ENCODE measurements at regions not wholly inside any gene's neighbourhood (a gene's known extent, or its start where the extent isn't known, plus 50 kb on each side); places are given as distances from the start of the nearest gene placed in this dataset.

DNA sequence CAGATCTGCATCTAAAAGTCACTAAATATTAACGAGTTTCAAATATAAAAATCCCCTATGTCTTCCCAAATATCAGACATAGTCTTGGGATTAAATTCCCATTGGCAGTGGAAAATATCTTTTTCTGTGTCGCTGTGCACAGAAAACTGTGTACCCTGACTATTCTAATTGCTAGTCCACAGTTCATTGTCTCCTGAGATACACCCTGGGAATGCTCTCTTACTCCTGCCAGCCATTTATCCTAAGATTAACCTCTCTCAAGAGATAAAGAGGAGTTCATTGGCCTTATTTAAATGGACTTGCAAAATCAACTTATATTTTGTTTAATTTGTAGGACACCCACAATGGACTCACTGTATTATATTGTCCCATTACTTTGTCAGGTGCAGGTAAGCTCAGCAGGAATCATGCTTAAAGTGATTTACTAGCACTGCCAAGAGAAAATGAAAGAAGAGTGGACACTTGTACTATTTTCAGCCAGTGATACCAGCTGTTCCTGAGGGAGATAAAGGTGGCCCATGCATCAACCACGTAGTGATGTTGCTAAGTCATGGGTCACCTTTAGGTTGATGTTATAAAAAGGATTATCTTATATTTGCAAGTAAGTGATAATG is 553.8 kb downstream of the PIK3C3 start:
- Histone ChIP-seq H3K9me3 (ENCODE audit: control insufficient read depth, low read depth, low read length) (no peaks in the 10 kb centered on the region), H3K36me3 (ENCODE audit: control insufficient read depth in 2 of 2, extremely low read depth in 1 of 2, insufficient read depth in 2 of 2, low read length in 2 of 2) (no peaks in the 10 kb centered on the region), H2AFZ (ENCODE audit: control insufficient read depth, low read length) (no peak overlapping the region), H3K4me1 (ENCODE audit: control insufficient read depth, extremely low read depth, insufficient read depth, low read length) (no peaks in the 10 kb centered on the region), H4K20me1 (ENCODE audit: control insufficient read depth, extremely low read depth, insufficient read depth, low read length) (no peaks in the 10 kb centered on the region), H3K27ac (ENCODE audit: control insufficient read depth, insufficient read depth, low read length) (no peak overlapping the region), H3K79me2 (ENCODE audit: control insufficient read depth, insufficient read depth, low read length) (no peaks in the 10 kb centered on the region), H3K4me2 (ENCODE audit: control insufficient read depth, extremely low read depth, insufficient read depth, low read depth, low read length) (no peak overlapping the region), H3K9me1 (ENCODE audit: control insufficient read depth, extremely low read depth, insufficient read depth, low read length) (no peaks in the 10 kb centered on the region), H3K27me3 (ENCODE audit: control insufficient read depth, extremely low read depth, insufficient read depth, low read length) (no peaks in the 10 kb centered on the region), H3K9ac (ENCODE audit: control insufficient read depth, extremely low read depth, insufficient read depth, low read length) (no peak overlapping the region), H3K4me3 (ENCODE audit: control insufficient read depth in 2 of 3, extremely low read depth in 1 of 3, insufficient read depth in 2 of 3, low read depth in 1 of 3, low read length in 3 of 3) (no peak overlapping the region)
- TF ChIP-seq, protein P1, sequence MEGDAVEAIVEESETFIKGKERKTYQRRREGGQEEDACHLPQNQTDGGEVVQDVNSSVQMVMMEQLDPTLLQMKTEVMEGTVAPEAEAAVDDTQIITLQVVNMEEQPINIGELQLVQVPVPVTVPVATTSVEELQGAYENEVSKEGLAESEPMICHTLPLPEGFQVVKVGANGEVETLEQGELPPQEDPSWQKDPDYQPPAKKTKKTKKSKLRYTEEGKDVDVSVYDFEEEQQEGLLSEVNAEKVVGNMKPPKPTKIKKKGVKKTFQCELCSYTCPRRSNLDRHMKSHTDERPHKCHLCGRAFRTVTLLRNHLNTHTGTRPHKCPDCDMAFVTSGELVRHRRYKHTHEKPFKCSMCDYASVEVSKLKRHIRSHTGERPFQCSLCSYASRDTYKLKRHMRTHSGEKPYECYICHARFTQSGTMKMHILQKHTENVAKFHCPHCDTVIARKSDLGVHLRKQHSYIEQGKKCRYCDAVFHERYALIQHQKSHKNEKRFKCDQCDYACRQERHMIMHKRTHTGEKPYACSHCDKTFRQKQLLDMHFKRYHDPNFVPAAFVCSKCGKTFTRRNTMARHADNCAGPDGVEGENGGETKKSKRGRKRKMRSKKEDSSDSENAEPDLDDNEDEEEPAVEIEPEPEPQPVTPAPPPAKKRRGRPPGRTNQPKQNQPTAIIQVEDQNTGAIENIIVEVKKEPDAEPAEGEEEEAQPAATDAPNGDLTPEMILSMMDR (optimal IDR thresholded peaks at IDR 0.05 in 1 of 3, IDR thresholded peaks at IDR 0.05 in 1 of 3, conservative IDR thresholded peaks at IDR 0.05 in 1 of 3; ENCODE audit: extremely low read depth in 1 of 3, insufficient read depth in 2 of 3, low read length in 3 of 3): no peak
- no peak for TF ChIP-seq EZH2 (IDR thresholded peaks at IDR 0.05; ENCODE audit: low read length)
- FAIRE-seq (no peak), DNase-seq (ENCODE audit: low read depth, low spot score) (no peak)
- dilution Hi-C loops (cut with MboI; ENCODE audit: extremely low pct_ligation_motif_present, low sequenced_read_pairs): no loop called here

DNA sequence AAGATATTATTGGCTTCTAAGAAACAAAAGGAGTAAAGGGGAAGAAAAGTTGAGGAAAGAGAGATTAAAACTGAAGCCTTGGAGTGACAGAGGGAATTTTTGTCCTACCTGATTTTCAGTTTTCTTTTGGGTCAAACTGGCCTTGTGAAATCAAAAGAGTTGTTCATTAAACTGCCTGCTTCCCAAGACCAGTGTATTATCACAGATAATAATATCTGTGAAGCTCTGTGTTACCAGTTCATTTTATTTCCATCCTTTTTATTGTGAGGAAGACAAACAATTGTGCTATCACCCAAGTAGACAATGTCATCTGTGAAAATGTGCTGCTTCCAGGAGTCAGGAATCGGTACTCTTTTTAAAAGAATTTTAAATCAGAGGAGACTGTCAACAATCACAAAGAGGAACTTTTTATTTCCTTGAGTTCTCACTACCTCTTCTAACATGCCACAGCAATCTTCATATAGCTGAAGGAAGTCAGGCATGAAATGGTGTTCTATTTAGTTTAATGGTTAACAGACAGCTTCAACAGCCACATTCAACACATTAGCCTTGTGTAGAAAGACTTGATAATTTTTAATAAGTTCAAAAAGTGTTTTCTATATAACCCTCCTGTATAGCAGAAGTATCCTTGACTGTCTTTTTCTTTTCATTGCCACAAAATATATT is 554.8 kb downstream of the PIK3C3 start:
- no peak for TF ChIP-seq EZH2 (IDR thresholded peaks at IDR 0.05; ENCODE audit: low read length)
- TF ChIP-seq, protein P1 (optimal IDR thresholded peaks at IDR 0.05 in 1 of 3, IDR thresholded peaks at IDR 0.05 in 1 of 3, conservative IDR thresholded peaks at IDR 0.05 in 1 of 3; ENCODE audit: extremely low read depth in 1 of 3, insufficient read depth in 2 of 3, low read length in 3 of 3): no peak
- no peak overlapping the region for H2AFZ ChIP-seq (ENCODE audit: control insufficient read depth, low read length)
- H3K27ac ChIP-seq (ENCODE audit: control insufficient read depth, insufficient read depth, low read length): no peak overlapping the region
- dilution Hi-C loops (cut with MboI; ENCODE audit: extremely low pct_ligation_motif_present, low sequenced_read_pairs): no loop called here
- H3K4me2 ChIP-seq (ENCODE audit: control insufficient read depth, extremely low read depth, insufficient read depth, low read depth, low read length): no peak overlapping the region
- H3K4me3 ChIP-seq (ENCODE audit: control insufficient read depth in 2 of 3, extremely low read depth in 1 of 3, insufficient read depth in 2 of 3, low read depth in 1 of 3, low read length in 3 of 3): no peak overlapping the region
- no peaks in the 10 kb centered on the region for H3K9me3 ChIP-seq (ENCODE audit: control insufficient read depth, low read depth, low read length)
- H3K27me3 ChIP-seq (ENCODE audit: control insufficient read depth, extremely low read depth, insufficient read depth, low read length): no peaks in the 10 kb centered on the region
- no peaks in the 10 kb centered on the region for H4K20me1 ChIP-seq (ENCODE audit: control insufficient read depth, extremely low read depth, insufficient read depth, low read length)
- H3K9ac ChIP-seq (ENCODE audit: control insufficient read depth, extremely low read depth, insufficient read depth, low read length): no peak overlapping the region
- FAIRE-seq (no peak), DNase-seq (ENCODE audit: low read depth, low spot score) (no peak)
- H3K4me1 ChIP-seq (ENCODE audit: control insufficient read depth, extremely low read depth, insufficient read depth, low read length): no peaks in the 10 kb centered on the region
- H3K36me3 ChIP-seq (ENCODE audit: control insufficient read depth in 2 of 2, extremely low read depth in 1 of 2, insufficient read depth in 2 of 2, low read length in 2 of 2): no peaks in the 10 kb centered on the region
- H3K79me2 ChIP-seq (ENCODE audit: control insufficient read depth, insufficient read depth, low read length): no peaks in the 10 kb centered on the region
- H3K9me1 ChIP-seq (ENCODE audit: control insufficient read depth, extremely low read depth, insufficient read depth, low read length): no peaks in the 10 kb centered on the region
